ENCODE measurements at regions not wholly inside any gene's neighbourhood (a gene's known extent, or its start where the extent isn't known, plus 50 kb on each side); places are given as distances from the start of the nearest gene placed in this dataset.

GRCh38 chr18:24561369-24561965 is 101.0 kb downstream of the HRH4 start:
- no peak for DNase-seq (ENCODE audit: low read depth in 2 of 2)

GRCh38 chr18:24567199-24567598 is 106.8 kb downstream of the HRH4 start:
- no peak for DNase-seq (ENCODE audit: low read depth in 2 of 2)

- DNase-seq (ENCODE audit: low read depth in 2 of 2) = no peak
These were observed 110.3 kb downstream of the HRH4 start for GRCh38 chr18:24570716-24571115.

DNA sequence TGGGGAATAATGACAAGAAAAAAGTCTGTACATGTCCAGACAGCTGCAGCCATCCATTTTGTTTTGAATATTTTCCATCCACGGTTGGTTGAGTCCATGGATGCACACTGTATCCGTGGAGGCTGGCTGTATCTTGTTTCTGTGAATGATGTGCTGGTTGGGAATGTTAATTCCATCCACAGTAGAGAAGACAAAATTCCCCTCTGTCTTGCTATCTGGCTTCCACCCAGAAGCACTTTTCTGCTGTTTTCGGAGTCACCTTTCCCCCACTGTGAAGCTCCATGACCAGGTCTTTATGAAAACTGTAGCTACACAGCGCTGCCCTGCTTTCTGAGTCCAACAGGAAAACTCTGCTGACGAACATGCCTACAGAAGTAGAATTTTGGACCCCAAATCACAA is 122.3 kb downstream of the HRH4 start:
- no peak for DNase-seq (ENCODE audit: low read depth in 2 of 2)

DNA sequence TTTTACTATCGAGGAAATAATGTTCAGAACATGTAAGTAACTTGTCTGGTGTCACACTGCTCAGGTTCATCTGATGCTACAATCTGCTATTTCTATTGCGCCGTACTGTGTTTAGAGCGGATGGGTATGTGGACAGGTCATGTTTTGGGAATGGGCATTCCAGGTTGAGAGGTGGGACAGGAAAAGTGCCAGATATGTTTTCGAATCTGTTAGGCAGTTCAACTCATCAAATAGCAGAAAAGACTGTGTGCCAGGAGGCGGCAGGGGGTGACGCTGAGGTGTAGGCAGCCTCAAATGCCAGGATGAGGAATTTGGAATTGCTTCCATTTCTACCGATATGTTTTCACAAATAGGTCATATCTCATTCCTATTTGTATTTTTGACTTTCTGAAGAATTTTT is 123.8 kb downstream of the HRH4 start:
- DNase-seq (ENCODE audit: low read depth in 2 of 2) = no peak

DNA sequence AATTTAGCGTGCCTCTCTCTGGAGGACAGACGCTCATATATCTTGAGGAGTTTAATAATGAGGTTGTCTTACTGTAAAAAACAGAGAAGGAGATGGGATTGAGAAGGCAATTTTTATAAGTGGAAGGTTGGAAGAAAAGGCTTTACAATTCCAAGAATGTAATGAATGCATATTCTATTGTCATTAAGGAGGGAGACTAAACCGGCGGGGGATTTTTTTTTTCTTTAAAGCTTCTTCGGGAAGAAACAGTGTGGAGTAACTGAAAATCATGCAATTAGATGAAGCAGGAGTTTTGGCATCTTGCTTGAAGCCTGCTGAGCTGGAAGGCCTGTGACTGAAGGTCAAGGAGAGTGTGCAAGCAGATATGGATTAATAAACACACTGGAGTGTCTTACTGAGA is 124.4 kb downstream of the HRH4 start:
- no peak for DNase-seq (ENCODE audit: low read depth in 2 of 2)

DNA sequence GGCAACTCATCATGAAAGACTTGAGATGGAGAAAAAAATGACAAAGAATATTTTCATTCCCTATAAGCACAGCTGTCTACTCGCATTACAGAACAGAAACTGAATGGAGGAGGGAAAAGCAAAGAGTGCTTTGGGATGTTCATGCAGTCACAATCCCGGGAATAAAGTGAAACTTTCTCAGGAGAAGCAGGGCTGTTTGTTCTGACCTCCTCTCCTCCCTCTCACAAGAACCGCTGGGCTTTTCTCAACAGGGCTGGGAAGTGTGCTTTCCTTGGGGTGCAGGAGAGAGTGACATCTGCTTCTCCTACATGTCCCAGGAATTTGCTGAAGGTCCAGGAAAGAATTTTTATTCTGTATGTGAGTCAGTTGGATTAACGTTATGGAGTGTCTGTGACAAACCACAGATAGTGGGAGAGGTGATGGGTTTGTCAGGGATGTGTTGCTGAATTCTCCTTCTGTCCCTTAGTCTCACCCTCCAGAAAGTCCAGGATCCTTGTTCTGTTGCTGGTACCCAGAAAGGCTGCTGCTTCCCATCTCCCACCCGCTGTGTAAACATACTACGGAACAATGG is 125.6 kb downstream of the HRH4 start:
- no peak for DNase-seq (ENCODE audit: low read depth in 2 of 2)

DNA sequence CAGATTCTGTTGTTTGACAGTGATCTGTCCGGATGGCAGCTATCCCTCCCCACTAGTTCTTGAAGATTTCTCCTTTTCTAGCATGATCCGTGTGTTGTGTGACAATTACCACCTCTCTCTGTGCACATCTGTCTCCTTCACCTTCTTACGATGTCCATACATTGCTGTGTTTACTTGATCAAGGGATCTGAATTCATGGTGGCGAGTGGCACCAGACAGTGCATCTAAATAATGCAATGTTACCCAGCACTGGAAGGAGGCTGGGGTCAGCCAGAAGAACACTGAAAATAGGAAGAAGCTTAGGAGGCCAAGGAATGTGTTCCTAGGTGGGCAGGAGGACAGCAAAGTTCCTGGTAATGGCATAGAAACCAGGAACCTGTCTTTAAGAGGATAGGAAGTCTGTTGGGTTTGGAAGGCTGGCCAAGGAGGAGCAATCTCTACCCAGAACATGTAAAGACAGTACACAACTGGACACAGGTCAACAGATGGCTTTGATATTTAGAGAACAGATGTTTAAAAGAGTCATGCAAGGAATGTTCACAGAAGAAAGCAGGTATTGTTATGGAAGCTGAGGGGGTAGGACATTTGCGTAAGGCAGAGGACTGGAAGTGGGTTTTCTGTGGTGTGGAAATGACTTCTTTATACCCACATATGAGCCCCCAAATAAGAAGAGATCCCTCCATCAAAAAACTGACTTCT is 126.4 kb downstream of the HRH4 start:
- no peak for DNase-seq (ENCODE audit: low read depth in 2 of 2)

DNA sequence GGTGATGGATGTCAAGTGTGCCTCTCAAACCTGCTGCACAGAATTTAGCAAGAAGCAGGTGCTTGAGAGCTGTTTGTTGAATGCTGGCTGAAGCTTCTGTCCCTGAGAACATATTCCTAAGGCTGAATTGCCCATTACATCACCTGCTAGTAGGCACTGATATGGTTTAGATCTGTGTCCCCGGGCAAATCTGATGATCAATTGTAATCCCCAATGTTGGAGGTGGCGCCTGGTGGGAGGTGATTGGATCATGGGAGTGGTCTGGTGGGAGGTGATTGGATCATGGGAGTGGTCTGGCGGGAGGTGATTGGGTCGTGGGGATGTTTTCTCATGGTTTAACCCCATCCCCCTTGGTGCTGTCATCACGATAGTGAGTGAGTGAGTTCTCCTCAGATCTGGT is 128.0 kb downstream of the HRH4 start:
- no peak for DNase-seq (ENCODE audit: low read depth in 2 of 2)

DNA sequence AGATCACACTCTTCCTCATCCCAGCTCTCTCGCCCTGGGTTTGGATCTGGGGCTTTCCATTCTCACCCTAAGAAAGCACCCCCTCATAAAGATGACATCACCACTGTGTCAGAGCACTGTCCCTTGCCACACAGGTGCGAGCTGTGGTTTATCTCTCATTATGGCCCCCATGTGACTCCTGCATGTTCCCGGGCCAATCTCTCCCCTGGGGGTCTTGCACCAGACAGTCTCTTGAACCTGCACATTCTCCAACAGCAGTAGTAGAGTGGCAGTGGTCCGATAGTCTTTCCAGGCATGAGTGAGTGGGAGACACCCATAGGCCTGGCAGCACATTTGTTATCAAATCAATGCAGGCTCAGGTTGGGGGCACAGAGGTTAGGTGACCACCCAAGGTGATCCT is 130.5 kb downstream of the HRH4 start:
- DNase-seq (ENCODE audit: low read depth in 2 of 2) = no peak

DNA sequence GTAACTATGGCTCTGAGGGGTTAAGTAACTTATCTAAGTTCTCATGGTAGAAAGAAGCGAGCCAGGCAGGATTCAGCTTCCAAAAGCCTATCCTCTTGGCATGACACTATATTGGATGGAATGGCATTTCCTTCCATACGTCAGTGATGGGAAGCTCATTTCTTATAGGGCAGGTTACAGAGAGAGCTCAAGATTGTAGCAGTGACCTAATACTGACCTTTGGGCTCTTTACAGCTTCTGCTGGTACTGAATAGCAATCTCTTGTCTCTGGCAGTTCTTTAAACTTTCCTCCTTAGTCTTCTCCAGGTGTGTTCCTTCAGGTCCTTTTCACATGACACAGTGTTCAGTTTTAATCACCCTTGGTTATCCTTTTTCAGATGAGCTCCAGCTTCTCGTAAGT is 133.0 kb downstream of the HRH4 start:
- DNase-seq (ENCODE audit: low read depth in 2 of 2) = no peak

DNA sequence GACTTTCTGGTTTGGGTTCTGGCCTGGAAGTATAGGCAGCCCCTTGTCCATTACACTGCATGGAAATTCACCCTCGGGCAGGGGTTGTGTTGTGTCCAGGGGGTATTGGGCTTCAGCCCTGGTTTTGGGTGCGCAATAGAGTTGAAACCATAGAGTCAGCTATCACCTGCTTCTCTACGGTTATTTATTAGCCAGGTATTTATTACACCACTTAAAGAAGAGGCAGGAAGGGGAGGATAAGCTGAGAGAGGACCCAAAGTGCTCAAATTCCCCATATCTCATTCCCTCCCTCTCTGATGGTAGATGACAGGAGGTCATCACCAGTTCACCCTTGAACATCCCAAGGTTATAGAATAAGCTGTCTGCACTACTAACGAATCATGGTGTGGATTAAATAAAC is 133.4 kb downstream of the HRH4 start:
- no peak for DNase-seq (ENCODE audit: low read depth in 2 of 2)

GRCh38 chr18:24595561-24596031 is 135.2 kb downstream of the HRH4 start:
- no peak for DNase-seq (ENCODE audit: low read depth in 2 of 2)

DNA sequence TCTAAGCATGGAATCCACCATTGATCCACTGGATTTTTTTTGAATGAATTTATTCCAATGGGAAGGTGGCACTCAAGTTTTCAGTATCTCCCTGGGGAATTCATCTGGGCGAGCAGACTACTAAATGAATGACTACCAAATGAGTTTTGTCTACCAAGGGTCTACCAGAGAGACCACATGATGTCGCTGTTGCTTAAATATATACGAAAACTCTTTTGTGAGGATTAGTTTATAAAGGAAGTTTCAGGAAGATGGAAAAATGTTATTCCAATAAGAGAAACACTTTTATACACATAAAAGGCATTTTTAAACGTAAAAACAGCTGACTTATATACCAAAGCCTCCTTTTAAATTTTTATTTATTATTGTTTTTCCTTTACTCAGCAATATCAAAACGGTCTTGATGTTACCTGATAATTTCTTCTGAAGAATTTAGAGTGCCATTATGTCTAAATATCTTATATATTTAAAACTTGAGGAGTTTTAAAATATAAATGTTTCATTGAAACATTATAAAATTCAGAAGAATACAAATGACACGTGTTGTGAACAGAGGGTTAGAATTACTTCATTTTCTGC is 139.7 kb downstream of the HRH4 start:
- DNase-seq (ENCODE audit: low read depth in 2 of 2) = no peak

GRCh38 chr18:24601585-24601984 is 141.1 kb downstream of the HRH4 start:
- DNase-seq (ENCODE audit: low read depth in 2 of 2) = no peak

- DNase-seq (ENCODE audit: low read depth in 2 of 2) = no peak
These were observed 141.8 kb downstream of the HRH4 start for GRCh38 chr18:24602201-24602600.

- no peak for DNase-seq (ENCODE audit: low read depth in 2 of 2)
These were observed 142.7 kb downstream of the HRH4 start for GRCh38 chr18:24603151-24603550.

DNA sequence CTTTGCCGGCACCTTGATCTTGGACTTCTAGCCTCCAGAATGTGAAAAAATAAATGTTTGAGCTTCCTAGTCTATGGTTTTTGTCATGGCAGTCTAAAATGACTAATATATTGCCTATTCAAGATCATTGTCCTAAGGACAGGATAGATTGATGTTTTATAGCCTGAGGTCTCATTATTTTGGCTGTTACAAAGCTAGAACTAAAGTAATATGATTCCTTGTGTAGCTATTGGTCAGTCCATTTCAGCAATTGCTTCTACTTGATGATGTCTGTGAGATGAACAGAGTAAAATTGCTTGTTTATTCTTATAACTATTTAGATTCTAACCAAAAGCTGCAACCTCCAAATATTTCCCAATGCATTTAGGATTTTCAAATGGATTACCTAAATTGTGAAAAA is 145.0 kb downstream of the HRH4 start:
- no peak for DNase-seq (ENCODE audit: low read depth in 2 of 2)

DNA sequence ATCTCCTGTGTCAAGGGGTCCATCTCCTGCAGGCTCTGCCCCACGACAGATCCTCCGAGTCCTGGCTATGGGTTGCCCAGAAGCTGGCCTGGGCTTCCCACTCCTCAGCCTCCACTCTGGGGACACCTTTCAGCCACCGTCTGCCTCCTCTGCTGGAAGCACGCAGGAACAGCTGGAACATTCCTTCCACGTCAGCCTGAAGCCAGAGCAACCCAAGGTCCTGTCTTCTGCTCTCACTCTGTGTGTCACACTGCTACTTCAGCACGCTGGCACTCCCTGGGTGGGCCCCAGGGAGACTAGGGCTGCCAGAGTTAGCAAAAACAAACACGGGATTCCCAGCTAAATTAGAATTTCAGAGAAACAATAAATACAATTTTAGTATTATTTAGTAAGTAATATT is 148.8 kb downstream of the HRH4 start:
- no peak for DNase-seq (ENCODE audit: low read depth in 2 of 2)

GRCh38 chr18:24611075-24611474 is 150.6 kb downstream of the HRH4 start:
- no peak for DNase-seq (ENCODE audit: low read depth in 2 of 2)

DNA sequence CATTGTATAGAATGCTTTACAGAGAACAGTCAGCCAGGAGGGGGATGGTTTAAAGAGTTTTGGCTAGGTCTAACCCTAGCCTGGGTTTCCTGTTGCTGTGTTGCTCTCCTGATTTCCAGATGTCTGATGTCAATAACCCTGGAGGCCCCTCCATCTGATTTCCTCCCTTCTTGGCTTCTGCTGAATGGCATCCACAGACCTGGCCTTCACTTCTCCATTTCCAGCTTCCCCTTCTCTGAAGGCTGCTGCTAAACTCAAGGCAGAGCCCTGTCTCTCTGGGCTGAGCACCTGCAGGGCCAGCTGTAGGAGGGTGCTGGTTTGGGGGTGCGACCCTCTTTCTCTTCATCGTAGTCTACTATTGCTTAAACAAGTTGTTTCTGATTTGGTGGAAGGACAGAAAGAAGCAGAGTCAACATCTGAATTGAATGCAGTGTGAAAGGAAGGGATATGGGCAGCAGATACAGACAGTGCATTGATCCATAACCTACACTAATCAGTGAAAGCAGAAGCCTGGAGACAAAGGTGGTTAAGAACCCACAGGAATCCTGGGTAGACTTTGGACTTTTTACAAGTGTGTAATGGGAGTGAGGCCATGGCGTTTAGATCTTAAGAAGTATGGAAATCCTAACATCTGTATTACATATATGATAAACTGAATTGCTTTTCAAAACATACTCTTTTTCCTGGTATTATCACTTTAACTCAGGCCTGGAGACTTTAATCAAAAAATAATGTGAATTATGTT is 153.6 kb downstream of the HRH4 start:
- DNase-seq (ENCODE audit: low read depth in 2 of 2) = no peak

DNA sequence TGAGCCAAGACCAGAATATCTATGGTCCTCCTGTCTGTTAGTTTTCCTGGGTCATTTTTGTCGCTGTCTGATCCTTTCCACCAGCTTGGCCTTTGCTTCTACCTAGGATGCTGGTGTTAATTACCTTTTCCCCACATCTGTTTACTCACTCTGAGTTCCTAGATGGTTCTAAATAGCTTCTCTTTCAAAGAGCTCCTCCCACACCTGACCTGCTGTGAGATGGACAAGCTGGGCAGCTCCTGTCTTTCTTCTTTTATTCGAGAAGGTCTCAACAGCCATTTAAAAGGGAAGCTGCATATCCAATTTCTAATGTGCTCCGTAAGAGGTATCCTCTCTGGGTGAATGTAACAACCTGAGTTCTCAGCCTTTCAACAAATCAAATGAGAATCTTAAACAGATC is 156.2 kb downstream of the HRH4 start:
- DNase-seq (ENCODE audit: low read depth in 2 of 2) = no peak
